H9 (cell line): ENCODE measurements at regions not wholly inside any gene's neighbourhood (a gene's known extent, or its start where the extent isn't known, plus 50 kb on each side); places are given as distances from the start of the nearest gene placed in this dataset.
A peak's percentile ranks its signal among the peaks of the same experiment; 100 is the strongest.

ENCODE experiments used
- DNase-seq: peaks from one replicate; pipeline ENCODE4 v3.0.0-alpha.2; 2017
- H2AFZ ChIP-seq: one replicate; pipeline ENCODE4 v1.6.1; 2013; ENCODE audit warnings: mild to moderate bottlenecking, low read length, control low read depth, moderate library complexity
- H2AK5ac ChIP-seq: 2 replicates; pipeline ENCODE4 v1.6.1; 2013; ENCODE audit warnings: low read length, control low read depth, mixed read lengths; ENCODE audit not compliant: insufficient read length
- H2BK120ac ChIP-seq: one replicate; pipeline ENCODE4 v1.6.1; 2013; ENCODE audit warnings: low read depth, mild to moderate bottlenecking, low read length, control low read depth, inconsistent platforms; ENCODE audit not compliant: poor library complexity, severe bottlenecking
- H2BK12ac ChIP-seq: 2 replicates; pipeline ENCODE4 v1.6.1; 2013; ENCODE audit warnings: low read length, control low read depth, mixed read lengths, low read depth; ENCODE audit not compliant: insufficient read length
- H2BK15ac ChIP-seq: 2 replicates; pipeline ENCODE4 v1.6.1; 2013; ENCODE audit warnings: low read depth, low read length, control low read depth
- H2BK20ac ChIP-seq: one replicate; pipeline ENCODE4 v1.6.1; 2013; ENCODE audit warnings: low read depth, mild to moderate bottlenecking, low read length, control low read depth, inconsistent platforms; ENCODE audit not compliant: poor library complexity, severe bottlenecking
- H2BK5ac ChIP-seq: 2 replicates; pipeline ENCODE4 v1.6.1; 2013; ENCODE audit warnings: low read length, control low read depth, mixed read lengths; ENCODE audit not compliant: insufficient read length
- H3K14ac ChIP-seq: 2 replicates; pipeline ENCODE4 v1.6.1; 2013; ENCODE audit warnings: low read length, control low read depth; ENCODE audit not compliant: insufficient read depth
- H3K18ac ChIP-seq: 2 replicates; pipeline ENCODE4 v1.6.1; 2013; ENCODE audit warnings: low read depth, mild to moderate bottlenecking, mixed read lengths, low read length, control low read depth; ENCODE audit not compliant: insufficient read length
- H3K23ac ChIP-seq: 2 replicates; pipeline ENCODE4 v1.6.1; 2013; ENCODE audit warnings: low read length, control low read depth, mixed read lengths, low read depth; ENCODE audit not compliant: insufficient read length
- H3K23me2 ChIP-seq: 2 replicates; pipeline ENCODE4 v1.6.1; 2013; ENCODE audit warnings: low read depth, mild to moderate bottlenecking, mixed read lengths, low read length, control low read depth; ENCODE audit not compliant: insufficient read length, poor library complexity, severe bottlenecking
- H3K27ac ChIP-seq: 2 replicates; pipeline ENCODE4 v1.5.1; 2013; ENCODE audit warnings: low read length, control low read depth, mixed read lengths, low read depth; ENCODE audit not compliant: insufficient read length
- H3K27me3 ChIP-seq: 2 replicates; pipeline ENCODE4 v1.6.1; 2013; ENCODE audit warnings: low read length, control low read depth, inconsistent platforms; ENCODE audit not compliant: insufficient read depth
- H3K4ac ChIP-seq: 2 replicates; pipeline ENCODE4 v1.6.1; 2013; ENCODE audit warnings: low read depth, mild to moderate bottlenecking, control low read depth, inconsistent platforms, low read length, moderate library complexity
- H3K4me1 ChIP-seq: 2 replicates; pipeline ENCODE4 v1.6.1; 2013; ENCODE audit warnings: low read length, control low read depth, inconsistent platforms; ENCODE audit not compliant: insufficient read depth
- H3K4me2 ChIP-seq: 2 replicates; pipeline ENCODE4 v1.6.1; 2013; ENCODE audit warnings: low read length, control low read depth, mixed read lengths; ENCODE audit not compliant: insufficient read length, insufficient read depth
- H3K56ac ChIP-seq: 2 replicates; pipeline ENCODE4 v1.6.1; 2013; ENCODE audit warnings: low read depth, mild to moderate bottlenecking, mixed read lengths, low read length, control low read depth; ENCODE audit not compliant: insufficient read length
- H3K79me1 ChIP-seq: 2 replicates; pipeline ENCODE4 v1.6.1; 2013; ENCODE audit warnings: low read depth, mild to moderate bottlenecking, moderate library complexity, low read length, control low read depth, inconsistent platforms; ENCODE audit not compliant: insufficient read depth, poor library complexity, severe bottlenecking
- H3K79me2 ChIP-seq: 2 replicates; pipeline ENCODE4 v1.6.1; 2013; ENCODE audit warnings: low read length, control low read depth, inconsistent platforms; ENCODE audit not compliant: insufficient read depth
- H3K9ac ChIP-seq: 2 replicates; pipeline ENCODE4 v1.6.1; 2013; ENCODE audit warnings: low read length, control low read depth, mixed read lengths; ENCODE audit not compliant: insufficient read length; ENCODE audit errors: extremely low read depth
- H3K9me3 ChIP-seq: one replicate; pipeline ENCODE4 v1.6.1; 2013; ENCODE audit warnings: low read depth, low read length, inconsistent platforms; ENCODE audit not compliant: control insufficient read depth
- H3T11ph ChIP-seq: one replicate; pipeline ENCODE4 v1.6.1; 2013; ENCODE audit warnings: mild to moderate bottlenecking, low read length, control low read depth, inconsistent platforms
- H4K20me1 ChIP-seq: one replicate; pipeline ENCODE4 v1.6.1; 2013; ENCODE audit not compliant: control insufficient read depth, insufficient read length, insufficient read depth
- H4K5ac ChIP-seq: 2 replicates; pipeline ENCODE4 v1.6.1; 2013; ENCODE audit warnings: low read depth, mild to moderate bottlenecking, mixed read lengths, low read length, control low read depth; ENCODE audit not compliant: insufficient read length
- H4K8ac ChIP-seq: replicated peaks from 2 replicates; pipeline ENCODE4 v1.6.1; 2013; ENCODE audit warnings: low read length, control low read depth, mixed read lengths, low read depth; ENCODE audit not compliant: insufficient read length
- H4K91ac ChIP-seq: 2 replicates; pipeline ENCODE4 v1.6.1; 2013; ENCODE audit warnings: low read depth, mild to moderate bottlenecking, moderate library complexity, mixed read lengths, low read length, control low read depth; ENCODE audit not compliant: insufficient read length
- H3K27ac Mint-ChIP-seq, 3 experiments: 2 replicates in 2 of 3; 3 replicates in 1 of 3; pipeline ENCODE4 v1.8.0; 2020 to 2021; ENCODE audit warnings: mixed read lengths in 3 of 3, mild to moderate bottlenecking in 1 of 3, moderate library complexity in 1 of 3
- H3K27me3 Mint-ChIP-seq: 2 replicates; pipeline ENCODE4 v1.8.0; 2021; ENCODE audit warnings: low read depth, mild to moderate bottlenecking, moderate library complexity, mixed read lengths
- H3K36me3 Mint-ChIP-seq, 3 experiments: 2 replicates in 2 of 3; 3 replicates in 1 of 3; pipeline ENCODE4 v1.8.0; 2020 to 2021; ENCODE audit warnings: low read depth in 3 of 3, mixed read lengths in 3 of 3; ENCODE audit not compliant: insufficient read depth in 1 of 3
- H3K4me1 Mint-ChIP-seq, 2 experiments: 2 replicates each; pipeline ENCODE4 v1.8.0; 2020; ENCODE audit warnings: mixed read lengths in 2 of 2
- H3K4me3 Mint-ChIP-seq, 2 experiments: 2 replicates in 1 of 2; 3 replicates in 1 of 2; pipeline ENCODE4 v1.8.0; 2020 to 2021; ENCODE audit warnings: mild to moderate bottlenecking in 2 of 2, mixed read lengths in 2 of 2, moderate library complexity in 1 of 2
- H3K9me3 Mint-ChIP-seq, 2 experiments: 2 replicates in 1 of 2; 3 replicates in 1 of 2; pipeline ENCODE4 v1.8.0; 2020; ENCODE audit warnings: mild to moderate bottlenecking in 2 of 2, mixed read lengths in 2 of 2, moderate library complexity in 1 of 2
- WGBS: extraction: QIAGEN DNeasy Blood & Tissue Kit; methylation state at CpG from one replicate; pipeline ENCODE4 v1.1.7; 2013; ENCODE audit warnings: missing lambda C conversion rate, low lambda C conversion rate, mixed read lengths; ENCODE audit not compliant: insufficient read length; ENCODE audit errors: extremely low coverage; 5-methylcytosine and 5-hydroxymethylcytosine counted together
- TF ChIP-seq, protein P1 (sequence below): fragments of 200-600 bp; sonication (generic); conservative IDR thresholded peaks from 3 replicates; pipeline ENCODE4 v1.8.0; 2021; ENCODE audit warnings: antibody characterized with exemption, mild to moderate bottlenecking

DNA sequence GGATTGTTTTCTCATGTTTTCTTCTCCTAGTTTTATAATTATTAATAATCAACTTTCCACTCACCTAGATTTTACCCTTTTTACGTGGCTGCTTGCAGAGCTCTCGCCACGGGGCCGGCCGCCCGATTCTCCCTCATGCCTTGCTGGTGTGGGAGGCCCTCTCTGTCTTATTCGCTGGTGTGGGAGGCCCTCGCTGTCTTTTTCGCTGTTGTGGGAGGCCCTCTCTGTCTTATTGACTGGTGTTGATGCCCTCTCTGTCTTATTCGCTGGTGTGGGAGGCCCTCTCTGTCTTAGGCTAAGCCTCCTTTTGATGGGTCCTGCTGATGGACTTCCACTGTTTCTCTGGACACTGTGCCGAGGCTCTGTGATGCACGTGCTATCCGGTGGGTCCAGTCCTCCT is 161.3 kb upstream of the IRX2 start:
- no peak overlapping the region for H3K23ac ChIP-seq
- H3K4me1 ChIP-seq: peaks cover 4% of the 10 kb centered on the region; the same call in 1 of the 2 replicates
- no peak overlapping the region for H3K4me2 ChIP-seq
- H3K27ac ChIP-seq: no peak overlapping the region
- no peak overlapping the region for H4K8ac ChIP-seq
- no peak overlapping the region for H2BK15ac ChIP-seq
- peak; percentile 17 for DNase-seq
- no peak overlapping the region for H3K18ac ChIP-seq
- H4K5ac ChIP-seq: no peak overlapping the region
- no peaks in the 10 kb centered on the region for H3K27me3 ChIP-seq
- no peaks in the 10 kb centered on the region for H3K79me2 ChIP-seq
- Mint-ChIP-seq H3K27ac (no peak overlapping the region), H3K4me3 (no peak overlapping the region), H3K4me1 (peaks cover 49 to 51% of the 10 kb centered on the region in 2 experiments), H3K36me3 (no peaks in the 10 kb centered on the region; a peak in 1 of 7 replicates), H3K9me3 (no peaks in the 10 kb centered on the region; a peak in 2 of 5 replicates), H3K27me3 (no peaks in the 10 kb centered on the region)
- H3T11ph ChIP-seq: no peak overlapping the region
- H2BK5ac ChIP-seq: no peak overlapping the region
- TF ChIP-seq, protein P1, sequence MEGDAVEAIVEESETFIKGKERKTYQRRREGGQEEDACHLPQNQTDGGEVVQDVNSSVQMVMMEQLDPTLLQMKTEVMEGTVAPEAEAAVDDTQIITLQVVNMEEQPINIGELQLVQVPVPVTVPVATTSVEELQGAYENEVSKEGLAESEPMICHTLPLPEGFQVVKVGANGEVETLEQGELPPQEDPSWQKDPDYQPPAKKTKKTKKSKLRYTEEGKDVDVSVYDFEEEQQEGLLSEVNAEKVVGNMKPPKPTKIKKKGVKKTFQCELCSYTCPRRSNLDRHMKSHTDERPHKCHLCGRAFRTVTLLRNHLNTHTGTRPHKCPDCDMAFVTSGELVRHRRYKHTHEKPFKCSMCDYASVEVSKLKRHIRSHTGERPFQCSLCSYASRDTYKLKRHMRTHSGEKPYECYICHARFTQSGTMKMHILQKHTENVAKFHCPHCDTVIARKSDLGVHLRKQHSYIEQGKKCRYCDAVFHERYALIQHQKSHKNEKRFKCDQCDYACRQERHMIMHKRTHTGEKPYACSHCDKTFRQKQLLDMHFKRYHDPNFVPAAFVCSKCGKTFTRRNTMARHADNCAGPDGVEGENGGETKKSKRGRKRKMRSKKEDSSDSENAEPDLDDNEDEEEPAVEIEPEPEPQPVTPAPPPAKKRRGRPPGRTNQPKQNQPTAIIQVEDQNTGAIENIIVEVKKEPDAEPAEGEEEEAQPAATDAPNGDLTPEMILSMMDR: no peak
- no peak overlapping the region for H3K9ac ChIP-seq
- H2BK20ac ChIP-seq: no peak overlapping the region
- no peak overlapping the region for H2BK12ac ChIP-seq
- H3K56ac ChIP-seq: no peak overlapping the region
- H2AFZ ChIP-seq: no peak overlapping the region
- H2AK5ac ChIP-seq: no peak overlapping the region
- no peak overlapping the region for H3K14ac ChIP-seq
- no peak overlapping the region for H4K91ac ChIP-seq
- no peaks in the 10 kb centered on the region for H3K79me1 ChIP-seq
- H3K23me2 ChIP-seq: no peaks in the 10 kb centered on the region
- H4K20me1 ChIP-seq: no peaks in the 10 kb centered on the region
- no peak overlapping the region for H3K4ac ChIP-seq
- H2BK120ac ChIP-seq: no peak overlapping the region
- H3K9me3 ChIP-seq: no peaks in the 10 kb centered on the region
- WGBS: no CpG with 5 or more reads among the region's 13 CpGs
